ENCODE measurements at regions not wholly inside any gene's neighbourhood (a gene's known extent, or its start where the extent isn't known, plus 50 kb on each side); places are given as distances from the start of the nearest gene placed in this dataset.
"Not testable (repeated sequence)": the region's sequence is repeated elsewhere in the genome, so short reads cannot be mapped to it uniquely, and the experiment has no call there.

GRCh38 chr2:64246962-64247361, 102.7 kb upstream of the PELI1 start:
- H3K27me3 Mint-ChIP-seq (ENCODE audit: low read depth), result peaks cover 18% of the 10 kb centered on the region
- DNase-seq (ENCODE audit: low spot score), result no peak
- H3K4me3 Mint-ChIP-seq (ENCODE audit: low read depth), result no peak overlapping the region
- no peaks in the 10 kb centered on the region for H3K36me3 Mint-ChIP-seq (ENCODE audit: low read depth)
- no peaks in the 10 kb centered on the region for H3K4me1 Mint-ChIP-seq (ENCODE audit: low read depth)
- intact Hi-C loops (cut with micrococcal nuclease), result no loop called here
- H3K27ac Mint-ChIP-seq, result no peak overlapping the region
- peaks cover 3% of the 10 kb centered on the region for H3K9me3 Mint-ChIP-seq

- Mint-ChIP-seq H3K4me1 (ENCODE audit: low read depth) (no peaks in the 10 kb centered on the region), H3K36me3 (ENCODE audit: low read depth) (no peaks in the 10 kb centered on the region), H3K9me3 (no peaks in the 10 kb centered on the region), H3K4me3 (ENCODE audit: low read depth) (no peak overlapping the region), H3K27me3 (ENCODE audit: low read depth) (peaks cover 8% of the 10 kb centered on the region), H3K27ac (no peak overlapping the region)
- DNase-seq (ENCODE audit: low spot score), result no peak
- intact Hi-C loops (cut with micrococcal nuclease), result no loop called here
Measured at GRCh38 chr2:64249426-64249825, 105.2 kb upstream of the PELI1 start.

- Mint-ChIP-seq H3K4me3 (ENCODE audit: low read depth) (no peak overlapping the region), H3K4me1 (ENCODE audit: low read depth) (no peaks in the 10 kb centered on the region), H3K27me3 (ENCODE audit: low read depth) (peaks cover 6% of the 10 kb centered on the region), H3K27ac (no peak overlapping the region), H3K36me3 (ENCODE audit: low read depth) (no peaks in the 10 kb centered on the region), H3K9me3 (no peaks in the 10 kb centered on the region)
- intact Hi-C loops (cut with micrococcal nuclease), result no loop called here
- DNase-seq (ENCODE audit: low spot score), result no peak
Measured at GRCh38 chr2:64250063-64250462, 105.8 kb upstream of the PELI1 start.

- DNase-seq (ENCODE audit: low spot score), result no peak
- Mint-ChIP-seq H3K27me3 (ENCODE audit: low read depth) (peaks cover 3% of the 10 kb centered on the region), H3K4me3 (ENCODE audit: low read depth) (no peak overlapping the region), H3K9me3 (no peaks in the 10 kb centered on the region), H3K36me3 (ENCODE audit: low read depth) (no peaks in the 10 kb centered on the region), H3K4me1 (ENCODE audit: low read depth) (no peaks in the 10 kb centered on the region), H3K27ac (no peak overlapping the region)
- intact Hi-C loops (cut with micrococcal nuclease), result no loop called here
Measured at GRCh38 chr2:64250751-64251423, 106.7 kb upstream of the PELI1 start.

GRCh38 chr2:64251497-64252250, 107.5 kb upstream of the PELI1 start:
- Mint-ChIP-seq H3K27ac (no peak overlapping the region), H3K36me3 (ENCODE audit: low read depth) (no peaks in the 10 kb centered on the region), H3K4me3 (ENCODE audit: low read depth) (no peak overlapping the region), H3K4me1 (ENCODE audit: low read depth) (no peaks in the 10 kb centered on the region), H3K27me3 (ENCODE audit: low read depth) (peaks cover 3% of the 10 kb centered on the region), H3K9me3 (no peaks in the 10 kb centered on the region)
- intact Hi-C loops (cut with micrococcal nuclease), result no loop called here
- DNase-seq (ENCODE audit: low spot score), result no peak

GRCh38 chr2:64252251-64252978, 108.2 kb upstream of the PELI1 start:
- H3K36me3 Mint-ChIP-seq (ENCODE audit: low read depth); intact Hi-C loops (cut with micrococcal nuclease); H3K27ac Mint-ChIP-seq; H3K27me3 Mint-ChIP-seq (ENCODE audit: low read depth); H3K4me1 Mint-ChIP-seq (ENCODE audit: low read depth); DNase-seq (ENCODE audit: low spot score); H3K4me3 Mint-ChIP-seq (ENCODE audit: low read depth); H3K9me3 Mint-ChIP-seq: not testable (repeated sequence)

GRCh38 chr2:64253421-64253820, 109.2 kb upstream of the PELI1 start:
- DNase-seq (ENCODE audit: low spot score); H3K27ac Mint-ChIP-seq; H3K4me3 Mint-ChIP-seq (ENCODE audit: low read depth); intact Hi-C loops (cut with micrococcal nuclease); H3K27me3 Mint-ChIP-seq (ENCODE audit: low read depth); H3K4me1 Mint-ChIP-seq (ENCODE audit: low read depth); H3K36me3 Mint-ChIP-seq (ENCODE audit: low read depth); H3K9me3 Mint-ChIP-seq: not testable (repeated sequence)

GRCh38 chr2:64258566-64258965, 114.3 kb upstream of the PELI1 start:
- Mint-ChIP-seq H3K36me3 (ENCODE audit: low read depth) (no peaks in the 10 kb centered on the region), H3K27me3 (ENCODE audit: low read depth) (peaks cover 10% of the 10 kb centered on the region), H3K4me3 (ENCODE audit: low read depth) (no peak overlapping the region), H3K9me3 (no peaks in the 10 kb centered on the region), H3K27ac (no peak overlapping the region), H3K4me1 (ENCODE audit: low read depth) (peaks cover 7% of the 10 kb centered on the region)
- no peak for DNase-seq (ENCODE audit: low spot score)
- intact Hi-C loops (cut with micrococcal nuclease), result no loop called here

- DNase-seq (ENCODE audit: low spot score), result no peak
- Mint-ChIP-seq H3K4me1 (ENCODE audit: low read depth) (peaks cover 7% of the 10 kb centered on the region), H3K27me3 (ENCODE audit: low read depth) (peaks cover 10% of the 10 kb centered on the region), H3K9me3 (no peaks in the 10 kb centered on the region), H3K36me3 (ENCODE audit: low read depth) (no peaks in the 10 kb centered on the region), H3K4me3 (ENCODE audit: low read depth) (no peak overlapping the region), H3K27ac (no peak overlapping the region)
- intact Hi-C loops (cut with micrococcal nuclease), result no loop called here
Measured at GRCh38 chr2:64259312-64259711, 115.1 kb upstream of the PELI1 start.

- H3K36me3 Mint-ChIP-seq (ENCODE audit: low read depth), result no peaks in the 10 kb centered on the region
- no peak overlapping the region for H3K27ac Mint-ChIP-seq
- peaks cover 10% of the 10 kb centered on the region for H3K27me3 Mint-ChIP-seq (ENCODE audit: low read depth)
- H3K4me1 Mint-ChIP-seq (ENCODE audit: low read depth), result peaks cover 7% of the 10 kb centered on the region
- intact Hi-C loops (cut with micrococcal nuclease), result no loop called here
- DNase-seq (ENCODE audit: low spot score), result no peak
- no peak overlapping the region for H3K4me3 Mint-ChIP-seq (ENCODE audit: low read depth)
- H3K9me3 Mint-ChIP-seq, result no peaks in the 10 kb centered on the region
Measured at GRCh38 chr2:64260093-64260803, 116.0 kb upstream of the PELI1 start.

- H3K4me3 Mint-ChIP-seq (ENCODE audit: low read depth), result no peak overlapping the region
- peaks cover 12% of the 10 kb centered on the region for H3K27me3 Mint-ChIP-seq (ENCODE audit: low read depth)
- peaks cover 7% of the 10 kb centered on the region for H3K4me1 Mint-ChIP-seq (ENCODE audit: low read depth)
- intact Hi-C loops (cut with micrococcal nuclease), result no loop called here
- no peaks in the 10 kb centered on the region for H3K9me3 Mint-ChIP-seq
- no peaks in the 10 kb centered on the region for H3K36me3 Mint-ChIP-seq (ENCODE audit: low read depth)
- H3K27ac Mint-ChIP-seq, result no peak overlapping the region
- no peak for DNase-seq (ENCODE audit: low spot score)
Measured at GRCh38 chr2:64260817-64261216, 116.6 kb upstream of the PELI1 start.

GRCh38 chr2:64262071-64262470, 117.9 kb upstream of the PELI1 start:
- Mint-ChIP-seq H3K36me3 (ENCODE audit: low read depth) (no peaks in the 10 kb centered on the region), H3K27ac (no peak overlapping the region), H3K27me3 (ENCODE audit: low read depth) (peaks cover 12% of the 10 kb centered on the region), H3K9me3 (no peaks in the 10 kb centered on the region), H3K4me1 (ENCODE audit: low read depth) (peaks cover 7% of the 10 kb centered on the region), H3K4me3 (ENCODE audit: low read depth) (no peak overlapping the region)
- no peak for DNase-seq (ENCODE audit: low spot score)
- intact Hi-C loops (cut with micrococcal nuclease), result no loop called here
